ENCODE measurements at regions not wholly inside any gene's neighbourhood (a gene's known extent, or its start where the extent isn't known, plus 50 kb on each side); places are given as distances from the start of the nearest gene placed in this dataset.

- TF ChIP-seq CTCF (IDR thresholded peaks at IDR 0.05) (no peak), MYC (IDR thresholded peaks at IDR 0.05; ENCODE audit: borderline replicate concordance, low read length) (no peak), ZC3H11A (IDR thresholded peaks at IDR 0.05) (no peak), NPAS2 (CRISPR knock-in tag; IDR thresholded peaks at IDR 0.05; ENCODE audit: borderline replicate concordance) (no peak)
- TF ChIP-seq, protein P1, sequence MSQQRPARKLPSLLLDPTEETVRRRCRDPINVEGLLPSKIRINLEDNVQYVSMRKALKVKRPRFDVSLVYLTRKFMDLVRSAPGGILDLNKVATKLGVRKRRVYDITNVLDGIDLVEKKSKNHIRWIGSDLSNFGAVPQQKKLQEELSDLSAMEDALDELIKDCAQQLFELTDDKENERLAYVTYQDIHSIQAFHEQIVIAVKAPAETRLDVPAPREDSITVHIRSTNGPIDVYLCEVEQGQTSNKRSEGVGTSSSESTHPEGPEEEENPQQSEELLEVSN (IDR thresholded peaks at IDR 0.05; ENCODE audit: borderline replicate concordance, low read depth) = no peak
Measured at GRCh38 chr2:4528773-4529172, 825.4 kb downstream of the DCDC2C start.
